Activated CD4-positive, alpha-beta T cell treated with anti-CD3 and anti-CD28 coated beads for 48 hours (primary cell): ENCODE measurements at regions not wholly inside any gene's neighbourhood (a gene's known extent, or its start where the extent isn't known, plus 50 kb on each side); places are given as distances from the start of the nearest gene placed in this dataset.
"Not testable (repeated sequence)": the region's sequence is repeated elsewhere in the genome, so short reads cannot be mapped to it uniquely, and the experiment has no call there.

Source experiments
- DNase-seq: peaks from one replicate; pipeline ENCODE4 v3.0.0-alpha.2; 2020

DNA sequence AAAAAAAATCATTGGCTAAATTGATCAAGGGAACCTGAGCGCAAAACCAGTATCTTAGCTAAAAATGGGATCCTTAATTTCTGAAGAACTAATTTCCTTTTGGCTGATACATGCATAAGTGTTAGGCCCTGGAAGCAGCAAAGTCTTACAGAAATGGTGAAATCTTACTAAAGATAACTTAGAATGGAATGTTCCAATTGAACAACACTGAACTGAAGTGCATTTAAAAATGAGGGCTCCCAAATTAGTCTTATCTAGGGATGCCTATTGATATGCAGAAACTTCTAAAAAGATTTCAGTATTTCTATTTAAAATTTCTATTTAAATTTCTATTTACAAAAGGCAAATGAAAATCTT is 120.7 kb upstream of the BANK1 start:
- DNase-seq: no peak

DNA sequence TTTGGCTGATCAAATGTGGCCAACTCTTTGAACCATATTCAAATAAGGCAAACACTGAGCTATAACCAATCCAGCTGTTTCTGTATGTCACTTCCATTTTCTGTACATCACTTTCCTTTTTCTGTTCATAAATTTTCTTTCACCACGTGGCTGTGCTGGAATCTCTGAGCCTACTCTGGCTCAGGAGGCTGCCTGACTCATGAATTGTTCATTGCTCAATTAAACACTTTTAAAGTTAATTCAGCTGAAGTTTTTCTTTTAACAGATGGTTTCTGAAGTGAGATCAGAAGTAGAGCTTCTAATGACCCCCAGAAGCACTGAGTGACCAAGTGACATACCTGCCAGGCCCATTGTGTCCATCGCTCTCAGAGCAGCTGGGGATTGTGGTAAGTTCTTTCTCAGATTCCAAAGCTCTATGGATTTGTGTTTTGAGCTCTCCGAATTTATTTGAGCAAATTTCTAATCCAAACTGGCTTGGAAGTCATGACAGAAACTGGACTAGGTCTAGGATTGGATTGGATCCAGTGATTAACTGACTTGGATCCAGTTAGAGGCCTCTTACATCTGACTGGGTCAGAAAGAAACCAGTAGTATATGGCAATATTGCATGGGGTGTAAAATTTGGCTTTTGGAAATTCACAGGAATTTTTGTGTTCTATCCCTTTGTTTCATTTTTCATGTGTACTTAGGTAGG is 121.2 kb upstream of the BANK1 start:
- no peak for DNase-seq

DNA sequence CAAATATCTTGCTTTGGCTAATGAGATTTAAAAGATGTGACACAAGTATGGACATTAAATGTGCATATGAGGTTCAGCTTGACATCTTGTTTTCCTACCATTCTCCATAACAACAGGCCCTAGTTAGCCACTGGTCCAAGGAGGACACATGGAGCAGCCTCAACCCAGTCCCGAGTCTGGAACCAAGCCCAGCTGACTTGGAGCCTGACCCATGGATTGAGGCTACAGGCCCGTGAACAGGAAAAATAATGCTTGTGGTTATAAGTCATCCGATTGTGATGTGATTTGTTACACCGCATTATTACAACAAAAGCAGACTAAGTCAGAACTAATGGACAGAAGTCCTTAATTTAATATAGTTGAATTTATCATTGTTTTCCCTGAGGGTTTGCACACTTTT is 123.2 kb upstream of the BANK1 start:
- no peak for DNase-seq

DNA sequence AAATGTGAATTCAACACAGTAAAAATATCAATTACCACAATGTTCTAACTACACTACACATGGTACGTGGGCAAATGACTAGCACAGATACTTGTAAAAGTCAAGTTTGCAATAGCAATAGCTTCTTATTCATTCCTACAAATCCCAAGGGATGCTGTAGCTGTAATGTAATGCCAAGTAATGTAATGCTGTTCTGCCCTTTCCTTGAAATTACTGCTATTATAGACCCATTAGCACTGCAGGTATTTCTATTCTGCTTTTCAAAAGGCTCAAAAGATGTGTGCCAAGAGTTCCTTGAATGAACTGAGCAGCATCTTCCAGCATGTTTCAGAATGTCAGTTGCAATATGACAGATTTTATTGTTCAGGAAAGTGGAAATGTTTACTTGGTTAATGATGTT is 129.9 kb upstream of the BANK1 start:
- no peak for DNase-seq

DNA sequence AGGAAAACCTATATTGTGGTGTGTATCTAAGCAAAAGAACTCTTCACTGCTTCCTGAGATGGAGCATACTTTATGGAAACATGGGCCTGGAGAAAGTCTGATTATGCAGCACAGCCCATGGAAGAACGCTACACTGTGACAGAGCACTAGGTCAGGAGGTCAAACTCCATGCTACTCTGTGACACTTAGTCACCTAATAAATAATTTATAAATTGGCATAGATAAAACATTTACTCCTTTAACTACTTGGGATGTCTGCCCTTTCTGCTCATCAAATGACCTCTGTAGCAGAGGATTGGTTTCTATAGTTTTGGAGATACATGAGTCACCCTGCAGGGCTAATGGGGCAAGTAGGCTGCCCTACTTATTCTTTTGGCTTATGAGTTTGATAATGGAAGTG is 134.7 kb upstream of the BANK1 start:
- DNase-seq: no peak

DNA sequence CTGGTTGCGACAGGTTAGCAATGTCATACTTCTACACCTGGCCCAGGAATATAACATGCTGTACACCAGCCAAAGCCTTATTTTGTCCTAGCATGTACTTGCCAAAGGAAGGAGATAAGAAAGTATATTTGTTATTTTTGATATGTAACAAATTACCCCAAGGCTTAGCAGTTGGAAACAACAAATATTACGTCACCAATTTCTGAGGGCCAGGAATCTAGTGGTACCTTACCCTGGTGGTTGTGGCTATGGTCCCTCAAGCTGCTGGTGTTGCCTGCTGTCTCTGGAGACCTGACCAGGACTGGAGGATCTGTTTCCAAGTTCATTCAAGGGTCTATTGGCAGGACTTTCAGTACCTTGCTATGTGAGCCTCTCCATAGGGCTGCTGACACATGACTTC is 135.5 kb upstream of the BANK1 start:
- no peak for DNase-seq

DNA sequence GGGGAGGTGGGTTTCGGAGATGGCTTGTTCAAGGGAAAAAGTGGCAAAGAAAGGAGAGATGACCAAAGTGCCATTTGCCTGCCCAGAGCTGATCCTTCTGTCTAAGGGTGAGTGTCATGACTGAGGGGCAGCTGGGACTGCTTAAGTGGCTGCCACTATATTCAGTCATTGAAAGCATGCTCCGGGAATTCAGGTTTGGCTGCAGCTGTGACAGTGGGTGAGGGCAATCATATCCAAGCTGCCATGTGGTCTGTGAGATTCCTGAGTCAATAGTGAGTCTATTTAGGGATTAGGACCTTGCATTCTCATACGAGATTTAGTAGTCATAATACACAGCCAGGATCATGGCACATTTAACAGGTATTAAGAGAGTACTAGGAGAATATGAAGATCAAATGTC is 138.8 kb upstream of the BANK1 start:
- DNase-seq: no peak

DNA sequence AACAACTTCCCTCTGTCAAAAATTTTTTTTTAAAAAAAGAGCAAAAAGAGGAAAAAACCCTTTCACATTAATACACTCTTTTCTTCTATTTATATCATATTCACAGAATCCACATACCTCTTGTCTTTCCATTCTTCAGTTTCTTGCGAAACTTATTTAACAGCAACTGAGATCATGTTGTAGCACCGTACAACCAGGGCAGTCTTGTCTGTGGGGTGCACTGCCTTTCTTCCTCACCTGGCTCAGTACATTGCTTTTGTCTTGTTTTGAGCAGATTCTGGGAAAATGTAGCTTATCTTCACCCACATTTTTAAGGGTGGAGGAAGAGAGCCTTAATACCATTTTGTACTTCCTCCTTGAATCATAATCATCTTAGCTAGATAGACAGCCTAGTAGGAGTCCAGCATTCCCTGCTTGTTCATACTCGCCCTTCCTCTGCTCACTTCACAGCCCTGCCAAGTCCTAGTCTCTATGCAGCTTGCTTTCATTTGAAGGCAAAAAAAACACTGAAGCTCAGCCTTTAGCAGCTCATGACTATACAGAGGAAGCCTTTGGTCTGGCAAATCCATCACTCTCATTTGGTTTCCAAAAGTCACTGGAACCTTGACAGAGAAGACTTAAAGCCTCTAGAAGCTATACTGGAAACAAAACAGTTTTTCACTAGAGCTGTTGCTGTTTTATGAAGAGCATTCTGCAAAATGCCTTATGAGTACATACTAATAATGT is 140.6 kb upstream of the BANK1 start:
- no peak for DNase-seq

DNA sequence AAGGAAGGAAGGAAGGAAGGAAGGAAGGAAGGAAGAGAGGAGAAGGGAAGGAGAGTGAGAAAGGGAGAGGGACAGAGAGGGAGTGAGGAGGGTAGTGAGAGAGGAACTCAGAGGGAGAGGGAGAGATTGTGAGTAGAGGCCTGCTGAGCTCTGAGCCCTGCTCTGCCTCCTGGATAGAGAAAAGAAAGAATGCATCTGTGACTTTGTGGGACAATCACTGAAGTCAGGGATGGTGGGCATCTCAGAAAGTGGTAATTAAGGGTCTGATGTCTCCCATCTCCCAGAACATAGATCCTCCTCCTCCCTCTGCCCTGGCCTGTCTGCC is 142.9 kb upstream of the BANK1 start:
- DNase-seq: no peak

DNA sequence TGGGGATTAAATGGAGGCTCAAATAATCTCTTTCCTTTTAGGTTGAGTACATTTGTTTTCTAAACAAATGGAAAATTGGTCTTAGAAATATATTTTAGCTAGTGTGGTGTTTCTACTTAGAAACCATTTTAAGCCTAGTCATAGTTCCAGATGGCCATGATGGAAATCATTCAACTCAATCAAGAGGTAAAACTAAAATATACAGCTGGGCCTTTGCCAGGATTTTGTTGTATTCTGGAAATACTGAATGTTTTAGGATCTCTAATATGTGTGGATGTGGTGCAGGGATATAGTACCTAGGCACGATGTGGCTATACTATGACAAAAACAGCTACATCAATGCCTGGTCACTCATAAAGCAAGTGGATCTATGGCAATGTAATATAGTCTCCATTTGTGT is 146.0 kb upstream of the BANK1 start:
- DNase-seq: no peak

DNA sequence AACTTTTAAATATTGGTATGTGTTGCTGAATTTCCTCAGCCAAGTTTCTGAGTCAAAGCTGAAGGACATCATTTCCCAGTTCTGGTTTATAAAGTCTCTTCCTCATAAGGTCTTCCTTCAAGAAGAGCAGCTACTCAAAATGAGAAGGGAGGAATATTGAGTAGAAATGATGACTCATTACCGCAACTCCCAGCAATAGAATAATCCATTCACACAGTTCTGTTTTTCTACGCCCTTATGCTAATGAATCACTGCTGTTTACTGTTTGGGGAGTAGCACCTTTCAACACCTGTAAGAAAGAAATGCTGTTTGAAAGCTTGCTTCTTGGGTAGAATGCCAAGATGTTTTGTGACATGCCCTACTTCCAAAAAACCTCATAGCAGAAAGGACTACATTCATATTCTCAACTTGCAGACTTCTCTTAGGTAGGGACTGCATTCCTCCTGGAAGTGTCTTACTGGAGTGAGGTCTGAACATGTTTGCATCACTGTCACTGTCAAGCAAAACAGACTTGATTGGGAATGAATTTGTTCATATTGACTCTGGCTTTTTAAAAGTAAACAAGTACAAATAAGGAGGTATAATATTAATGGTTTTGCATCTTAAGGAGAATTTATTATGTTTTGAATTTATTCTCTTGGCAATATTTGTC is 147.2 kb upstream of the BANK1 start:
- DNase-seq: no peak

DNA sequence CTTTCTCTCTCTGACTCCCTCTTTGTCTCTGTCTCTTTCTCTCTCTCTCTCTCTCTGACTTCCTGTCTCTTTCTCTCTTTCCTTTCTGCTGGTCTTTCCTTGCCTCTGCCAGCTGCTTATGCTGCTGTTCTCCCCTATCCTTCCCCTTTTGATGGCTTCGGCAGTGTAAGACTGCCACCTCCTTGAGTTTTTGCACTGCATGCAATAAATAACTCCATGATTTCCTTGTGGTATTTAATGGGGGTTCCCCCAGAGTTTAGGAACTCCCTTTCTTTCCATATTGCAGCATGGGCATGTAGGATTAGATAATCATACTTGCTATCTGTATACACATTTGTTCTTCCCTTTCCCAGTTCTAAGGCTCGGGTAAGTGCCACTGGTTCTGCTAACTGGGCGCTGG is 157.8 kb upstream of the BANK1 start:
- not testable (repeated sequence) for DNase-seq

DNA sequence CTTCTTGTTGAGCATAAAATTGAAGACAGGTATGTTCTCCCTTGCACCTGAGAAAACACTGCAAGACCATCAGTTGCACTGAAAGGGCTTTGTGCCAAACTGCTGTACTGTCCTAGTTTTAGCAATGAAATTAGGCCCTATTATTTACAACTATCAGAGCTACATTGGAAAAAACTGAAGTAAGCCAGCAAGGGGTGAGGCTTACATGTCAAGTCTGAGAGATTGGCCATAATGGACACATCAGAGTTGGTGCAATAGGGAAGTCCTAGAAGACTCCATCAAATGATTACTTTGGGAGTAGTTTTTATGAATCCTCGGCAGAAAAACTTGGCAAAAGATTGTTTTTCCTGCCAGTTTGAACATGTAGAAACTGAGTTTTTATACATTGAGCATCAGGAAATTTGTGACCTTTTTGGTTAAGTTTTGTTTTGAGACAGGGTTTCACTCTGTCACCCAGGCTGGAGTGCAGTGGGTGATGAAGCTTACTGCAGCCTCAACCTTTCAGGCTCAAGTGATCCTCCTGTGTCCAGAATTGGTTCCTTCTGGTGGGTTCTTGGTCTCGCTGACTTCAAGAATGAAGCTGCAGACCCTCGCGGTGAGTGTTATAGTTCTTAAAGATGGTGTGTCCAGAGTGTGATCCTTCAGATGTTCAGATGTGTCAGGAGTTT is 160.1 kb upstream of the BANK1 start:
- DNase-seq: no peak

DNA sequence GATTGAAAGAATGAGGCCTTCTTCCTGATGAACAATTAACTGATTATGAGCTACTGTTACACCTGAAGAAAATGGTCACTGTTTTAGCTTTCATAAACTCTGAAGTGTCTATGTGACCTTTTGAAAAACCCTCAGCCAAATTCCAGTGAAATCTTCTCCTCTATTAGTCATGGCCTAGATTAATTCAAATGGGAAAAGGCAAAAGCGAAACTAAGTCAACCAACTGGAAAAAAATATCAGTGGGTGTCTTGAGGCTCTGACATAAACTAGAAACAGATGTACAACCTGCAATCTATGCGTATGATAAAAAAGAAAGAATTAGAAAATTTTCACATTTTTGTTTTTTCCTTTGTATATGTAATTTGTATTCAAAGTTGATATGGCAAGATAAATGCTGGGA is 169.4 kb upstream of the BANK1 start:
- no peak for DNase-seq

DNA sequence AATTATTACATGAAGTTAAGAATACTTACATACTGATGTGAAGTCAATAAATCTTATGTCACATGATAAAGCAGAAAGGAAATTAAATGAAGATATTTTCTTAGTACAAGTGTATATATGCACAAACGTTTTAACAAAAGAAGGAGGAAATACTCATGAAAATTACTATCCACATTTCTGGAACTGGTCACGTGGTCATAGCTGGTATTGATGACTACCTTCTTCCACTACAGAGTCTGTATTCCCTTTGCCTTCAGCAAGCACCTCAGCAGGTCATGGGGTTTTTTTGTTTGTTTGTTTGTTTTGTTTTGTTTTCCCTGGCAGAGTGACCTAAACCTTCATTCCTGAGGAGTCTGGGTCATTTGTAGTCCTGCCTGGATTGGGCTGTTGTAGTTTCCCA is 174.9 kb upstream of the BANK1 start:
- DNase-seq: no peak

DNA sequence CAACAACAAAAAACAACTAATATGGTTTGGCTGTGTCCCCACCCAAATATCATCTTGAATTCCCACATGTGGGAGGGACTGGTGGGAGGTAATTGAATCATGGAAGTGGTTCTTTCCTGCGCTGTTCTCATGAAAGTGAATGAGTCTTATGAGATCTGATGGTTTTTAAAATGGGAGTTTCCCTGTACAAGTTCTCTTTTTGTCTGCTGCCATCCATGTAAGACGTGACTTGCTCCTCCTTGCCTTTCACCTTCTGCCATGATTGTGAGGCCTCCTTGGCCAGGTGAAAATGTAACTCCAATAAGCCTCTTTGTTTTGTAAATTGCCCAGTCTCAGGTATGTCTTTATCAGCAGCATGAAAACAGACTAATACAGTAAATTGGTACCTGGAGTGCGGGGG is 183.5 kb upstream of the BANK1 start:
- not testable (repeated sequence) for DNase-seq

DNA sequence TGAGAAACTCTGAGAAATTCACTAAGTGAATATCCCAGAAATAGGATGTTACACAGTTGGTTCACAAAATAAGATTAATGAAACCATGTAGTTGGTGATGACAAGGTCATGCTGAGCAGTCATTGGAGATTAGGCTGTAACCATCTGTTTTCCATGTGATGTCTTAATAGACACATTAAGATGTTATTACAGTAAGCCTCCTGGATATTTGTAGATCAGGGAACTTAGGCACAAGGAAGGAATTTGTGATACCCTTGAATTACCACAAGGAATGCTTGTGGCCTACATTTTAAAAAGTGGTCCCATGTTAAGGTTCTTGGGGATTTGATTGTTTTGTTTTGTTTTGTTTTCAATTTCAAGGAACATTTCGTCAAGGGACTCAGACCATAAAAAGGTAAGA is 185.6 kb upstream of the BANK1 start:
- DNase-seq: no peak

DNA sequence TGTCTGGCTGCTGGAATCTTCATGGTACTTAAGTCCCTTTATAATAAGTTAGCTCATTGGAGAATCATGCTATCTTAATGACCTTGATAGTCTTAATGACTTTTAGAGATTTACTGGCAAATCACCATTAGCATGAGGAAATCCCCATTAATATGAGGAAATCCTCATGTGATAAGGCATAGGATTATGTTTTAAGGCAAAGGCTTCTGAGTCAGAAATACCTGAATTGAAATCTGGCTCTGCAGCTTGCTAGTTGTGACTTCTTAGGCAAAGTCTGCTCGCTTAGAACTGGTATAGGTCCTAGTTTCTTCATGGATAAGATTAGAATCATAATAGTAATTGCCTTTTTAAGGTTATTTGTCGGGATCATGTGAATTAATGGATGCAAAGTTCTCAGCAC is 190.2 kb upstream of the BANK1 start:
- no peak for DNase-seq

DNA sequence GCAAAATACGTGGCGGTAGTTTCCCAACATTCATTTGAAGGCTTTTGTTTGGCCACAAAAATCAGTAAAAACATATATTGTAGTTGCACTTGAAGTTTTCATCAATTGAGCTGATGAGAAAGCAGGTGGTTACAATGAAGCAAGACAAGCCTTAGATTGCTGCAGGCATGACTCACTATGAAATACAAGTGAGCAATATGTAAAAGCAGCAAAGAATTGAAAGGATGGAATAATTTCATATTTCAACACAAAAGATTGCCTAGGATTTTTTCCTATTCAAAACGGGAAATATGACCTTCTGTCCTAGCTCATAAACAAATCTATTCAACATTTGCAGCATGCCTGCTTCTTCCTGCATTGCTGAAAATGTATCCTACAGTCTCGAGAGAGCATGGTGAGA is 190.9 kb upstream of the BANK1 start:
- DNase-seq: no peak

DNA sequence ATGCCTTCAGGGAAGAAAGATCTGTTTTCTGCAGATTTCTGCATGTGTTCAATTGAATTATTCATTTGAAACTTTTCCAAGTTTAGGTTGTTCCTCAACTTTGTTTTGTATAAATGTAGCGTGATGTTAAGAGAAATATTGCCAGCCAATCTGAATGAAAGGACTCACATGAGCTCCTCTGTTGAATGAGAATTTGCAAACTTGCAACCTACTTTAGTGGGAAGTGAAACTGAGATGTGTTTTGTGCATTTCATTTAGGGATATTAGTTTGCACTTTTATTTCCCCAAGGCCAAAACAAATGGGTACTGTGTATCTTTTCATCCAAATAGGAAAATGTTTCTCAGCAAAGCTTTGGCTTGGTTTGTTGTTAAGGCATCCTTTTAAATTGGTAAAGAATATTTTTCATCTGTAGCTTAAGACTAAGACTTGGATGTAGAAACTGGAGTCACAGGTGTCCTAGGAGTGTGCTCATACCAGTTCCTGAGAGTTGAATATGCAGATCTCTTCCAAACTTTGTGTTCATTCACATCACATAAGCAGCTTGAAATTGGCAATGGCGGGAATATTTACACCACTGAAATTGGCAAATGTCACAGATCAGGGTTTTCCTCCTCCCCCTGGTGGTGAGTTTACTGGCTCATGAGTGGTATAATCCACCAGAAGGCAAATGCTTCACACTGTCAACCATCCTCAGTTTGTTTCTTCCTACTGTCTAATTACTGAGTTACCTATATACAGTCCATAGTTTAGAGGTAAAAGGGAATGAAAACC is 193.6 kb upstream of the BANK1 start:
- DNase-seq: peak; percentile 16

DNA sequence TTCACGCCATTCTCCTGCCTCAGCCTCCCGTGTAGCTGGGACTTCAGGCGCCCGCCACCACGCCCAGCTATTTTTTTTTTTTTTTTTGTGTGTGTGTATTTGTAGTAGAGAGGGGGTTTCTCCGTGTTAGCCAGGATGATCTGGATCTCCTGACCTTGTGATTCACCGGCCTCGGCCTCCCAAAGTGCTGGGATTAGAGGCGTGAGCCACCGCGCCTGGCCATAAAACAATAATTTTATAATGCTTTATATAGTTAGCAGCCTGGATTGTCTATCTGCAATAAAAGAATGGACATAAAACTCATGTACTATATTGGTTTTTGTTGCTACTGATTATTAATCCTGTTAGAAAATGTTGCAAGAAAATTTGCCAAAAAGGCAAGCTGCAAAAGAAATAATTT is 195.9 kb upstream of the BANK1 start:
- DNase-seq: no peak

DNA sequence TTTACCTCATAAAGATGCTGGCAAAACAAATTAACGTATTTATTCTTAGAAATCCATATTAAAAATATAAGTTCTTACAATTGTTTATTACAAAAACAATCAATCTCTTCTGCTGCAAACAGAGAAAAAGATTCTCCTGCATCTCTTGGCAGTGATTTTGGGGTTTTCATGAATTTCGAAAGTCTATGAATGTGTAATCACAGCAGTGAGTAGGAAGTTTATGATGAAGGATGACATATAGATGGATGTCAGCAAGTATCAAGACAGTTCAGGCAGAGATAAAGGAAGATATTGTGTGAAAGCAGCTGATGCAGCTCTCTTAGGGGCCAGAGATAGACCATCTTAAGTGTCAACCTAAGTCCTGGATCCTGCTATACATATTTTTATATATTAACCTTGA is 196.9 kb upstream of the BANK1 start:
- no peak for DNase-seq

DNA sequence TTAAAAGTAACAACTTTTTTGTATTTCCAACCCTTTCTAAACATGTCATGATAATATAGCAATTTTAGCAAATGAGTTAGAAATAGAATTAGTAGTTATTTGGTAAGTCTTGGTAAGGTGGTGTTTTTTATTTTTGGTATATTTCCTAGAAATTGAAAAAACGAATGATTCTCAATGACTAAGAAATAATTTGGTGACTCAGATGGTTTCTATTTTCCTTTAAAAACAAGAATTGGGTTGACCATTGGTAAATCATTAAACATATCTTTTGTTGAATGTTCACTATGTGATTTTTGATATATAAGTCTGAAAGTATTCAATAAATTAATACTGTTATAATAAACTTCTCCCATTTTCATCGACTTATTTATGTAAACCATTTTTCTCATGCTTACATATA is 206.2 kb upstream of the BANK1 start:
- no peak for DNase-seq
